ENCODE measurements at regions not wholly inside any gene's neighbourhood (a gene's known extent, or its start where the extent isn't known, plus 50 kb on each side); places are given as distances from the start of the nearest gene placed in this dataset.

DNA sequence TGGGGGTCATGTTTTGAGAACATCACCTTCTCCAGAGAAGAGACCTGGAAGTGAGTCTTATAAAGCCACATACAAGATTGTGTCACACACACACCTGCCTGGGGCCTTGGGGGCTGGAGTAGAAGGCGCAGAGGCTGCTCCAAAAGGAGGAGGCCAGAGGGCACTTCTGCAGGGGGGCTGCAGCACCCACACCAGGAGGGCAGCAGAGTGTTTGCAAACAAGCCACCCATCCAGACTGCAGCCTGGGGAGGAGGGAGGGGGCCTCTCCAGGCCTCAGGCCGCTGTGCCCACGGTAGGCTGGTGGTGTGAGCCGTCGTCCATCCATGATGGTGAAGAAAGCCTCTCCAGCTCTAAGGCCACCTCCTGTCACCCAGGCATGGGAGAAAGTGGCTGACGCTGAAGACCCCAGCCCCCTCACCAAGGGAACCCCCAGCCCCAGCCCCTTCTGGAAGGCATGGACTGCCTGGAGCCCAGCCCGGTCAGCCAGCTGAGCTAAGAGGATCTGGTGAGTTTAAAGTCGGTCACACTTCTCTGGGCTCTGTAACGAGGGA, 77.5 kb downstream of the FOXL3 start:
- H3K27me3 ChIP-seq (ENCODE audit: control insufficient read depth in 2 of 2, insufficient read depth in 2 of 2, low read length in 2 of 2): peaks cover 0 to 5% of the 10 kb centered on the region in 2 donors
- no peak for DNase-seq
- H3K4me3 ChIP-seq (replicated peaks in 1 of 3; ENCODE audit: low read depth in 2 of 3, low read length in 3 of 3): no peak overlapping the region
- H4K20me1 ChIP-seq (ENCODE audit: insufficient read depth, low read length): no peaks in the 10 kb centered on the region
- Mint-ChIP-seq H3K36me3 (no peaks in the 10 kb centered on the region), H3K27ac (no peak overlapping the region), H3K9me3 (peaks cover 3 to 24% (median 6%) of the 10 kb centered on the region in 7 donors), H3K4me3 (no peak overlapping the region), H3K27me3 (ENCODE audit: low read depth in 3 of 3) (peaks cover 19 to 49% (median 29%) of the 10 kb centered on the region in 3 donors), H3K4me1 (peaks cover 24% of the 10 kb centered on the region)
- H3K36me3 ChIP-seq (replicated peaks in 1 of 2; ENCODE audit: control insufficient read depth in 1 of 2, insufficient read depth in 2 of 2, low read length in 2 of 2): no peaks in the 10 kb centered on the region
- 94% methylated on average over 4 of the region's 9 CpGs for whole genome bisulfite sequencing (ENCODE audit: insufficient coverage)
- TF ChIP-seq, protein P1, sequence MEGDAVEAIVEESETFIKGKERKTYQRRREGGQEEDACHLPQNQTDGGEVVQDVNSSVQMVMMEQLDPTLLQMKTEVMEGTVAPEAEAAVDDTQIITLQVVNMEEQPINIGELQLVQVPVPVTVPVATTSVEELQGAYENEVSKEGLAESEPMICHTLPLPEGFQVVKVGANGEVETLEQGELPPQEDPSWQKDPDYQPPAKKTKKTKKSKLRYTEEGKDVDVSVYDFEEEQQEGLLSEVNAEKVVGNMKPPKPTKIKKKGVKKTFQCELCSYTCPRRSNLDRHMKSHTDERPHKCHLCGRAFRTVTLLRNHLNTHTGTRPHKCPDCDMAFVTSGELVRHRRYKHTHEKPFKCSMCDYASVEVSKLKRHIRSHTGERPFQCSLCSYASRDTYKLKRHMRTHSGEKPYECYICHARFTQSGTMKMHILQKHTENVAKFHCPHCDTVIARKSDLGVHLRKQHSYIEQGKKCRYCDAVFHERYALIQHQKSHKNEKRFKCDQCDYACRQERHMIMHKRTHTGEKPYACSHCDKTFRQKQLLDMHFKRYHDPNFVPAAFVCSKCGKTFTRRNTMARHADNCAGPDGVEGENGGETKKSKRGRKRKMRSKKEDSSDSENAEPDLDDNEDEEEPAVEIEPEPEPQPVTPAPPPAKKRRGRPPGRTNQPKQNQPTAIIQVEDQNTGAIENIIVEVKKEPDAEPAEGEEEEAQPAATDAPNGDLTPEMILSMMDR (IDR thresholded peaks at IDR 0.05): no peak
- H3K9me3 ChIP-seq (replicated peaks in 1 of 2; ENCODE audit: control insufficient read depth in 1 of 2, insufficient read depth in 1 of 2, low read length in 2 of 2): peaks cover 0 to 13% of the 10 kb centered on the region in 2 donors
- intact Hi-C loops (cut with micrococcal nuclease): no loop called here
- no peak overlapping the region for H3K9ac ChIP-seq (ENCODE audit: insufficient read depth, low read length, poor library complexity, severe bottlenecking)
- peaks cover 9 to 15% of the 10 kb centered on the region in 2 donors for H3K4me1 ChIP-seq (ENCODE audit: control insufficient read depth in 1 of 2, insufficient read depth in 2 of 2, low read length in 2 of 2)
- no peak overlapping the region for H3K27ac ChIP-seq (ENCODE audit: low read depth in 1 of 2, low read length in 2 of 2)
- H3K79me2 ChIP-seq (ENCODE audit: insufficient read depth, low read length): no peaks in the 10 kb centered on the region
- H3K4me2 ChIP-seq (replicated peaks; ENCODE audit: extremely low read depth, low read length, poor library complexity, severe bottlenecking): no peak overlapping the region
- H2AFZ ChIP-seq (ENCODE audit: insufficient read depth, low read depth, low read length, poor library complexity, severe bottlenecking): no peak overlapping the region

- H3K9me3 Mint-ChIP-seq: peaks cover 0 to 13% (median 1%) of the 10 kb centered on the region in 7 donors
- Histone ChIP-seq H3K27me3 (ENCODE audit: control insufficient read depth in 2 of 2, insufficient read depth in 2 of 2, low read length in 2 of 2) (peaks cover 0 to 5% of the 10 kb centered on the region in 2 donors), H3K4me1 (ENCODE audit: control insufficient read depth in 1 of 2, insufficient read depth in 2 of 2, low read length in 2 of 2) (peaks cover 5 to 10% of the 10 kb centered on the region in 2 donors), H4K20me1 (ENCODE audit: insufficient read depth, low read length) (no peaks in the 10 kb centered on the region), H3K79me2 (ENCODE audit: insufficient read depth, low read length) (no peaks in the 10 kb centered on the region), H3K27ac (ENCODE audit: low read depth in 1 of 2, low read length in 2 of 2) (no peak overlapping the region), H3K9me3 (replicated peaks in 1 of 2; ENCODE audit: control insufficient read depth in 1 of 2, insufficient read depth in 1 of 2, low read length in 2 of 2) (peaks cover 0 to under 1% of the 10 kb centered on the region in 2 donors), H3K9ac (ENCODE audit: insufficient read depth, low read length, poor library complexity, severe bottlenecking) (no peak overlapping the region), H3K36me3 (replicated peaks in 1 of 2; ENCODE audit: control insufficient read depth in 1 of 2, insufficient read depth in 2 of 2, low read length in 2 of 2) (no peaks in the 10 kb centered on the region), H3K4me3 (replicated peaks in 1 of 3; ENCODE audit: low read depth in 2 of 3, low read length in 3 of 3) (no peak overlapping the region), H3K4me2 (replicated peaks; ENCODE audit: extremely low read depth, low read length, poor library complexity, severe bottlenecking) (no peak overlapping the region), H2AFZ (ENCODE audit: insufficient read depth, low read depth, low read length, poor library complexity, severe bottlenecking) (no peak overlapping the region)
- H3K4me3 Mint-ChIP-seq: no peak overlapping the region
- H3K36me3 Mint-ChIP-seq: no peaks in the 10 kb centered on the region
- TF ChIP-seq, protein P1 (IDR thresholded peaks at IDR 0.05): no peak
- no peak overlapping the region for H3K27ac Mint-ChIP-seq
- no peak for DNase-seq
- intact Hi-C loops (cut with micrococcal nuclease): no loop called here
- 77% methylated on average over 50 of the region's 51 CpGs for WGBS (ENCODE audit: insufficient coverage)
- H3K4me1 Mint-ChIP-seq: peaks cover 16% of the 10 kb centered on the region
- peaks cover 19 to 44% (median 27%) of the 10 kb centered on the region in 3 donors for H3K27me3 Mint-ChIP-seq (ENCODE audit: low read depth in 3 of 3)
Observed at GRCh38 chr7:368651-369475, 78.9 kb downstream of the FOXL3 start.

All from CD14-positive monocyte (primary cell).